GM19351 (cell line): ENCODE measurements at regions not wholly inside any gene's neighbourhood (a gene's known extent, or its start where the extent isn't known, plus 50 kb on each side); places are given as distances from the start of the nearest gene placed in this dataset.
"Not testable (repeated sequence)": the region's sequence is repeated elsewhere in the genome, so short reads cannot be mapped to it uniquely, and the experiment has no call there.

Experiments used
- ATAC-seq: cut with Tn5 transposase; IDR thresholded peaks from one replicate; pipeline ENCODE4 v1.9.1; 2021; ENCODE audit warnings: mild to moderate bottlenecking, moderate library complexity; ENCODE audit not compliant: unreplicated experiment

DNA sequence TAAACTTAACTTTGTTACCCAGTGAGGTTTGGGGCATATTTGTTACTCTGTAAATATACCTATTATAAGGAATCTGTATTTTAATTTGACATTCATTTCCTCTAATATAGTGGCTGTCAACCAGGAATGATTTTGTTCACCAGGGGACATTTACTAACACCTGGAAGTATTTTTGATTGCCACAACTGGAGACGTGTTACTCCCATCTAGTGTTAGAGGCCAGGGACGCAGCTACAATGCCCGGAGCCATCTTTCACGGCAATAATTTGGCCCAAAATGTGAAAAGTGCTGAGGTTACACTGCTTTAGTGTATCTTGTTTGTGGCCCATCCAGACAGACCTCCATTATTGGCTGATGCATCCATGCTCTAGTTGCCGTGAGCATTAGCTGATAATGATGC is 881.3 kb upstream of the ATXN7L3B start:
- no peak for ATAC-seq

DNA sequence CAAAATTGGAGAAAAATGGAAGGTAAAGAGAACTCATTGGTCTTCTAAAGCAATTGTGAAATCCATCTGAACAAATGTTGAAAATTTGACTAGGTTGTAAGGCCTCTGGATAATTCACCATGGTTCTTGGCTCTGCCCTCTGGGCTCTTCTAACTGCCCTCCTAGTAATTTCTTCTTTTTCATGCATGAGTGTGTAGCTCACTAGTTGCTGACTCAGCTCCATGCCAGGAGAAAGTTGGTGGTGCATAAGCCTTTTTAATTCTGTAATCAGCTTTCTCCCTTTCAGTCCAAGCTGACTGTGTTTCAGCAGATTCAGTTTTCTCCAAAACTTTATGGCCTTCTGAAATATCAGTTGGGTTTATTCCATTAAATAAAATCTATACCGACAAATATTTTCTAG is 877.8 kb upstream of the ATXN7L3B start:
- no peak for ATAC-seq

DNA sequence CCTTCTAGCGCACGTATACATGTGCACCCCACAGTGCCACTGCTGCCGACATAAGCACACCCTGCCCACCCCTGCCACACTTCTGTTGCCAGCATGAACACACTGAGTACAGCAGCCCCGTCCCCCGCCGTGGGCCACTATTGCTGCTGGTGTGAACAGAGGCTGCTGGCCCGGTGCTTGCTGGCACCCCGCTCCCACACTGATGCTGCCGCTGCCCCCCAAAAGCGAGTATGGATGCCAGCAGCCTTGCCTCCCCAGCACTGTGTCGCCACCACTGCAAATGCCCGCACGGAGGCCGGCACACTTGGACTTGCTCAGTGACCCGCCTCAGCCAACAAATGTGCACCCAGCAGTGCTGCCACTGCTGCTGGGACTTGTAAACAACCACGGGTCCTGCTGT is 872.4 kb upstream of the ATXN7L3B start:
- no peak for ATAC-seq

DNA sequence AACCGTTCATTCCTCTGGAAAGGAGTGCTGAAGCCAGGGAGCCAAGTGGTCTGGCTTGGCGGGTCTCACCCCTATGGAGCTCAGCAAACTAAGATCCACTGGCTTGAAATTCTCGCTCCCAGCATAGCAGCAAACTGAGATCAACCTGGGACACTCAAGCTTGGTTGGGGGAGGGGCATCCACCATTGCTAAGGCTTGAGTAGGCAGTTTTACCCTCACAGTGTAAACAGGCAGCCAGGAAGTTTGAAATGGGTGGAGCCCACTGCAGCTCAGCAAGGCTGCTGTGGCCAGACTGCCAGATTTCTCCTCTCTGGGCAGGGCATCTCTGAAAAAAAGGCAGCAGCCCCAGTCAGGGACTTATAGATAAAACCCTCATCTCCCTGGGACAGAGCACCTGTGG is 866.1 kb upstream of the ATXN7L3B start:
- not testable (repeated sequence) for ATAC-seq

DNA sequence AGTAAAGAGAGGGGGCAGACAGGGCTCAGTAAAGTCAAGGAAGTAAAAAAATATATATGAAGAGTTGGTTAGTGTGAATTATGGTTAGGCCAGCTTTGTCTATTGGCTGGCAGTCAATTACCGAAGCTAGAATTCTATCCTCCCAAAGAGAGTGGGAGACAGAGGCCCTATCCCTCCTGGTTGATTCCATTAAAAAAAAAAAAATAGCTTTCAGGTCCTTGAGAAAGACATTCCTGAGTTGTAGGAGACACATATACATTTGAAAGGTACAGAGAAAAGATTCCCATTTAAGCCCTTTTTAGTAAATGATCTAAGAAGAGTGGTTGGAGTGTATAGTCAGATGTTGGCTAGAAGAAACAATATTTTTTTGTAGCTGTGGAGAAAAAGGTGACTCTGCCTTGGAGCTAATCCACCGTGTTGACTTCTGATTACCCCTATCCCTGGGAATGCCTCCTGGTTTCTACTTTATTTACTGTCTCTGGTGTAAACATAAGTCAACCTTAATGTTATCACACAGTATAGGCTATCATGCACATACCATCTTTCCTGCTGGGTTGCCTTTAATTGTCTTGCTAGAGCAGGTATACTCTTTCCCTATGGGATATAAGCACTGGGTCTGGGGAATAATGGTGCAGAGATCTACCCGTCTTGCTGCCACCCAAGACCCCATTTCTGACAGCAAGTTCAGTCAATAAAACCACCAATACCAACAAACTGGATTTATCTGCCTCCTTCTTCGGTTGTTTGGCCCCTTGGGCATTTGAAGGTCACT is 859.9 kb upstream of the ATXN7L3B start:
- no peak for ATAC-seq

DNA sequence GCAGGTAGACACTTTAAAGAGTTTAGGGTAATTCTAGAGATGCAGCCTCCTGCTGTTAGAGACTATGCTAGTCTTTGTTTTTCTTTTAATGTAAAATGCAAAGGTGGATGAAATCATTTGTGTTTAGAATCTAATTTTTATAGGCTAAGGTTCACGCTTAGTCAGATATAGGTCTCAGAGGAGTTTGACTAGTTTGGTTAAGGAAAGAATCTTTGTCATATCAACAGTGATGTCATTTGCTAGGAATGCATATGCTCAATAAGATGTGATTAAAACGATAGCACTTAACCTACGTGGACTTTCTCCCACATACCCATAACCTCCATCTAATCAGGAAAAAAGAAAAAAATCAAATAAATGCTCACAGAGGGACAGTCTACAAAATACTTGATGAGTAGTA is 859.3 kb upstream of the ATXN7L3B start:
- no peak for ATAC-seq

DNA sequence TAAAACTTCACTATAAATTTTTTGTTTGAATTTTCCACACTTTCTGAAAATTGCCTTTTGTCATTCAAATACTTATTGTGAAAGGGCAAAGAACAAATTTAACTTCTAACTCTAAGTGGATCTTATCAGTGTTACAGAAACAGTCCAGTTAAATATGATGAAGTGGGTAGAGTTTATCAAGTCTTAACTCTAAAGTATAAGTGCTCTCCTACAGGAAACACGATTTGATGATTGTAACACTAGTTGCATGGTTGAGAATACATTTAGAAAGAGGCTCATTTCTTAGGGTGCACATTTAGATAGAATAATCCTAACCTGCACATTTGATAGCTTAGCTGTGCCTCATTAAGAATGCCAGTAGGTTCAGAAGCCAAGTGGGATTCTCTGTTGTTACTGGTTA is 838.3 kb upstream of the ATXN7L3B start:
- ATAC-seq: no peak

DNA sequence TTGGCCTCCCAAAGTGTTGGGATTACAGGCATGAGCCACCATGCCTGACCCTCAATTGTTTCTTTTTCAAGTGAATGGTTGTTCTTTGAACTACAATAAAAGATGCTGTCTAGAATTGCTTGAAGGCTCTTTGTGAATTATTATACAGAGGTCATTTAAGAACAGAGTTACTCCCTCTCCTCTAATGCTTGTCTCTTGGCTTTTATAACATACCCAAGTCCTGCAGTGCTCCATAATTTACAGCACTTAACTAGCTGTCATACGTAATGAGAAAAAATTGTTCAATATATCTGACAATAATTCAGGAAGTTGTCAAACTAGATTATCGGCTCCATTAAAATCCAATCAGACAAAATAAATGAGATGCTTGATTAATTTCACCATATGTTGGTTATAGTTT is 823.0 kb upstream of the ATXN7L3B start:
- no peak for ATAC-seq

DNA sequence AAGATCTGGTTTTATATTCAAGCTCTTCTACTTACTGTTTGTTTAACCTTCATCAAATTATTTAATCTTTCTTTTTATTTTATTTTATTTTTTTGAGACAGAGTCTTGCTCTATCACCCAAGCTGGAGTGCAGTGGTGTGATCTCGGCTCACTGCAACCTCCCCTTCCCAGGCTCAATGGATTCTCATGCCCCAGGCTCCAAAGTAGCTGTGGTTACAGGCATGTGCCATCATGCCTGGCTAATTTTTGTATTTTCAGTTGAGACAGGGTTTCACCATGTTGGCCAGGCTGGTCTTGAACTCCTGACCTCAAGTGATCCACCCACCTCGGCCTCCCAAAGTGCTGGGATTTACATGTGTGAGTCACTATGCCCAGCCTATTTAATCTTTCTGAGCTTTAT is 821.5 kb upstream of the ATXN7L3B start:
- not testable (repeated sequence) for ATAC-seq

DNA sequence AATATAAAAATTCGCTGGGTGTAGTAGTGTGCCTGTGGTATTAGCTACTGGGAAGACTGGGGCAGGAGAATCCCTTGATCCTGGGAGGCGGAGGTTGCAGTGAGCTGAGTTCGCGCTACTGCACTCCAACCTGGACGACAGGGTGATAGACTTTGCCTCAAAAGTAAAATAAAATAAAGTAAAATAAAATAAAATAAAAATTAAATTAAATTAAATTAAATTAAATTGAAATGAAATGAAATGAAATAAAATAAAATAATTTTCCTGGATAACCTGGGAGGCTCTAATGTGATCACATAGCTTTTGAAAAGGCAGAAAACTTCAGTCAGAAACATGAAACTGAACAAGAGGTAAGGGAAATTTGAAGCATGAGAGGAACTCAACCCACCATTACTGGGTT is 818.4 kb upstream of the ATXN7L3B start:
- ATAC-seq: no peak

DNA sequence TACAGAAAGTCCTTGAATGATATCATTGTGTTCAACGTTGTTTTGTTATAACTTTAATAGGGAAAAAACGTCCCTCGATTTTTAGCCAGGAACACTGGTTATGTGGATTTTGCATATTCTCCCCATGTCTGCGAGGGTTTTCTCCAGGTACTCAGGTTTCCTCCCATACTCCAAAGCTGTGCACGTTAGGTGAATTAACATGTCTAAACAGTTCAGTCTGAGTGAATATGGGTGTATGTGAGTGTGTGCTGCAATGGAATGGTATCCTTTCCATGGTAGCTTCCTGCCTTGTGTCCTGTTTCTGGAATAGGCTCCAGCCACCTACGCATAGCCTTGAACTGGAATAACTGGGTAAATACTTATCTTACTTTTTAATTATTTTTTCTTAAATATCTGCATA is 810.8 kb upstream of the ATXN7L3B start:
- no peak for ATAC-seq

DNA sequence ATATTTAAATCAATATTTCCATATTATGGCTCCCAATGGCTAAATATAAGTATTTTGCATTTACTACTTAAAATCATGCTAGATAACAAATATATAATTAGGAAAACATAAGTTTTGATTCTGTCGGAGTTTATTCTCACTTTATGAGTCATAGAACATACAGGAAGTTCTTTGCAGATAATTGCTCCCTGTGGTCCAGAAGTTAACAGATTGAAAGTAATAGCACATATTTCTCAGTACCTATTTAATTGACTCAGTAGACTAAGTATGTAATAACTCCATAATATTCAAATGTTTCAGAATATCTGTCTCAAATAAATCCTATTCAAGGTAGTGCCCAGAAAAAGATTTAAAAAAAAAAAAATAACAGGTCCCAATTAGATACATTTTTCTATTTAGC is 806.0 kb upstream of the ATXN7L3B start:
- no peak for ATAC-seq

DNA sequence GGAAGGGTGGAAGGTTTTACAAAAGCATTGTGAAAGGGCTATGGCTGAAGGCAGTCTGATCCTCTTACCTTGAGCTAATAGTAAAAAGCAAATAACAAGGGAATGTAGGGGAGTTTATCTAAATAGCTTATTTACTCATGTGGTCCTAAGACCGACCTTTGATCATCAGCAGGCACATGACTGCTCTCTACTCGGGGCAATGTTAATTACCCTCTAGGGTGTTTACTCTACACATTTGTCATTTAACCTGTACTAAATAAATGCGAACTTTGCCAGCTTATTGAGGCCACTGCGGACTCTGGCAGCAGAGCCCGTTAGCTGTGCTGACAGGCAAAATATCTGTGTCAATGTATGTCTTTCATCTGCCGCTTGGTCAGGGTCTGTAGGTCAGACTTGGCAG is 768.3 kb upstream of the ATXN7L3B start:
- no peak for ATAC-seq

DNA sequence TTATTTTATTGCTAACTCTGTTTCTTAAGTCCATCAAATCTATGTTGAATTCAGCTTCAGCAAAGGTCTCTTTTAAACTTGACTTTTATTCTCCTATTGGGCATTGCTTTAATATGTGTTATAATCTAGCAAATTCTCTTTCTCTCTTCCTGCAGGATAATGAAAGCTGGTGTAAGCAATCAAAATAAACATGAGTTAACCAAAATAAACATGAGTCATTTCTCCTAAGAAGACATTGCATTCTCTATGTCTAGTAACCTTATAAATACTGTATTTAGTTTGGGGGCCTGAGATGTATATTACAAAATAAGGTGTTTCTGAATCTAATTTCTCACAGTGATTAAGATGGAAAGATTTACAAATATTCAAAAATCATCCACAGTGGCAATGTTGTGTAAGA is 739.1 kb upstream of the ATXN7L3B start:
- no peak for ATAC-seq

DNA sequence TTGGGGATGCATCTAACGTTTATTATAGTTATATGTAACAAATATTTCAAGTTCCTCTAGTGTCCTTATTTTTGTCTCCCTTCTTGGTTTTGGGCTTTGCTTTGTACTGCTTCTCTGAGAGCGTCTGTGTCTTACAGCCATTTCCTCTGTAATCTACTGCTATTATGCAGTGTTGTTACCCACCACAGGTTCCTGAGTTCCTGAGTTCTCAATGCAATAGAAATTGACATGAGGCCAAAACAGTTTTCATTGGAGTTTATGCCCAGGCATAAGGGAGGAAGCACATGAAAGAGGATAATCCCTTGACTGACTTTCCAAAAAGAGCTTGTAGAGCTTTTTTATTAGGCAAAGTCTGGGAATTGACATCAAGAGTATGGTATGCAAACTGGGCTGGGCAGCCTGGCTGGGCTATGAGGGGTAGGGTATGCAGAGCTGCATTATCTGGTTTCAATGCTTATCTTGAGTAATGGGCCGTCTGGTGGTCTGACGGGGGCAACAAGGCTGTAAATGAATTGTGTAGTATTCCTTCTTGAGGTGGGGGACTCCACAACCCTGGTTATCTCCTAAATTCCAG is 722.5 kb upstream of the ATXN7L3B start:
- no peak for ATAC-seq

DNA sequence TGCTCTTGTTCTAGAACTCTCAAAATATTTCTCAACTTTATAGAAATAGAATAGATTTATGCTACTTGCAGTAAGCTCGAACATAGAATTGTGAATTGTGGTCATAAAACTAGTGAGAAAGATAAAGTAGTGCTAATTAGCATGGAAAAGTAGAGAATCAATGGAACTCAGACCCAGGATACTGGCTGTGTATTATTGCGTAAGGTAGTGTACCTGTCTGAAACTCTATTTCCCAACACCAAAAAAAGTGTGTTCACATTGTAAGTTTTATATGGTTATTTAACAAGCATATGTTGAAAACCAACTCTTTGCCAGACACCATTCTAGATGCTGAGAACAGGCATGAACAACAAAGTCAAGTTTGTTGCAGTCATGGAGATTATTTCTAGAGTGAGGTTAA is 720.5 kb upstream of the ATXN7L3B start:
- no peak for ATAC-seq

DNA sequence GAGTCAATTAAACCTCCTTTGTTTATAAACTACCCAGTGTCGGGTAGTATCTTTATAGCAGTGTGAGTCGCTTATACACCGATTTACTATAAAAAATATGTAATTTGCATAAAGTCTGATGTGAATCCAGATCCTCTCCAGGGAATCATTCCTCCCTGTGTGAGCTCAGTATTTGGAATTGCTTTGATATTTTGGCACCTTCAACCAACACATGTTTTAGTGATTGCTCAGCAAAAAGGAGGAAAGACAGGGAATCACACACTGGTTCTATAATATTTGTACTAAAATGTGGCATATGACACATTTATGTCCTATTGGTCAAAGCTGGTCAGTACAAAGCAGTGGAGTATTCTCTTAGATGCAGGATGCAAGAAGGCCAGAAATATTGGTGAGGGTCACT is 703.9 kb upstream of the ATXN7L3B start:
- ATAC-seq: no peak

DNA sequence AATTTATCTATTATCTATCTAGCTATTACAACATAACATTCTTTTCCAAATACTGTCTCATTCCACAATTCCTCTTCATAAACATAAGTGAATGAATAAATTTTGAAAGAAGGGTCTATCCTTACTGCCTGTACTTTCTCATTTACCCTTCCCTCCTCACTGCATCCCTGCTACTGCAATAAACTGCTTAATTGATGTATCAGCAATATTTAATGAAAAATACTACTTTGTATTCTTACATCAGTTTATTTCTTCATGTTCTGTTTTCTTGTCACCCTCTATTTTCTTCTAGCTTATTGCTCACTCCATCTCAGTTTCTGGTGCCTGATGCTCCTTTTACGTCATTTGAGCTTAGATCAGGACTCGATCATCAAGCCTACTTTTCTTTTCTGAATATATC is 695.7 kb upstream of the ATXN7L3B start:
- no peak for ATAC-seq

DNA sequence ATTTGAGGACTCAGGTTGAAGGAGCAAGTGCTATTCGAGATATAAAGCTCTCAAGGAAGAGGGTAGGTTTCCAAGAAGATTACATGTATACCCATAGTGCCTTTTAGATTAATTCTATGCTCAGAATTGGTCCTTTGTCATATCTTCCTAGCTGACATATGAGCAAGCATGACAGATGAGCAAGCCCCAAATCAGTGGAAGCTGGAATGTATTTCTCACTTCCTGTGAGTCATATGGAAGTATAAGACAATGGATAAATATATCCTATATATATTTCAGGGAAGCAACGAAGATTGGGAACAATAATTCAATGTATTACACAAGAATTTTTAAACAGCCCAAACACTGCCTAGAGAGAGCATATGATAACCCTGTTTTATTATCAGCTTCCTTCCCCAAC is 674.1 kb upstream of the ATXN7L3B start:
- ATAC-seq: no peak

DNA sequence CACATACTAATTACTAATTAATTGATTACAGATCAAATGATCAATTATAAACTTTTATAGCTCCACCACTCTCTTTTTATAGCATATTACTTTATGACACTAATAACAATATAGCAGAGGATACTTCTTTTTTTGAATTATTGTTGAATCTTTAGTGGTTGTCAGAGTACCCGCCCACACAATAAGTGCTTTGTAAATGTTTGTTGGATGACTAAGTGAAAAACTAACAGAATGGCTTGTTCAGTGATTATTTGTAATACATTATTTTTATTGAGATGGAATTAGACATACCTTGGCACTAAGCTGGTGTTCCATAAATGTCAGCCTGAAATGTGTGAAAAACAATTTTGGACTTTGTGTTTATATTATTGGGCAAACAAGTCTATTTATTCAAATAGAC is 670.5 kb upstream of the ATXN7L3B start:
- ATAC-seq: no peak

DNA sequence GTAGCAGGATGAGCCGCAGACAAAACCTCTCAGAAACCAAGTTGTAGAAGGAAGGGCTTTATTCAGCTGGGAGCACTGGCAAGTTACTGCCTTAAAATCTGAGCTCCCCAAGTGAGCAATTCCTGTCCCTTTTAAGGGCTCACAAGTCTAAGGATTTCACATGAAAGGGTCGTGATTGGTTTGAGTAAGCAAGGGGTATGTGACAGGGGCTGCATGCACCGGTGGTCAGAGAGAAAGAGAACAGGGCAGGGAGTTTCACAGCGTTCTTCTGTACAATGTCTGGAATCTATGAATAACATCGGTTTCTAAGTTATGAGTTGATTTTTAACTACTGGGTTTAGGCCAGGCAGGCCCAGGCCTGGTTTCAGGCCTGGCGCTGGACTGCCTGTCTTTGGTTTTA is 660.3 kb upstream of the ATXN7L3B start:
- not testable (repeated sequence) for ATAC-seq

DNA sequence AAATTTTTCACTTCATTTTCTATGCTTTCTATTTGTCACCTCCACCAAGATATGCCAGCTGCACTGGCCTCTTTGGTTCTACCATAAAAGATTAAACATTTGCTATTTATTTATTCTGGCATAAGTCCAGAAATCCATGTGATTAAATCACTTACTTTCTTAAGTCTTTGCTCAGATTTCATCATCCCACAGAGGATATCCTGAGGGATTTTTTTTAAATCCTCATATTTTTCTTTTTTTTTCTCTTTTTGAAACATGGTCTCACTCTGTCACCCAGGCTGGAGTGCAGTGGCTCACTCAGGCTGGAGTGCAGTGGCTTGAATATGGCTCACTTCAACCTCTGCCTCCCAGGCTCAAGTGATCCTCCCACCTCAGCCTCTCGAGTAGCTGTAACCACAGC is 645.4 kb upstream of the ATXN7L3B start:
- no peak for ATAC-seq

DNA sequence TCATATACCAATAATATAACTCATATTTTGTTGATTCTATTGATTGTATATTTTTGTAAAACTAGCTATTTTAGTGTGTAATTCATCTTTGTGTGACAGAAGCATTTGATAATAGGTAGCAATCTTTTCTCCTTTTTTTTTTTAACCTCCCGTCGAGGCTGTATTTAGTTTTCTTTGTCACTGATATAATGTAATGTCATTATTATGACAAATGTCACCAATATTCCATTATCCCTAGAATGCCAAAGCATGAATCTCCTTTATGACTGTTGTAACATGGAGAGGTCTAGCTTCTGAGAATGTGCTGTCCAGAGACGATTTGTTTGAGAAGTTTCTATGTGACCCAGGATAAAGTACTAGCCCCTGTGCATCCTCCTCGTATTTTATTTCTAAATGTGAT is 639.0 kb upstream of the ATXN7L3B start:
- ATAC-seq: no peak
